ENCODE measurements at regions not wholly inside any gene's neighbourhood (a gene's known extent, or its start where the extent isn't known, plus 50 kb on each side); places are given as distances from the start of the nearest gene placed in this dataset.

- DNase-seq = no peak
These were observed 63.9 kb upstream of the SORCS3 start for GRCh38 chr10:104577163-104577562.

GRCh38 chr10:104577861-104578521, 63.1 kb upstream of the SORCS3 start:
- no peak for DNase-seq

- no peak for DNase-seq
These were observed 62.4 kb upstream of the SORCS3 start for GRCh38 chr10:104578671-104579070.

- no peak for DNase-seq
These were observed 62.0 kb upstream of the SORCS3 start for GRCh38 chr10:104579136-104579535.

- DNase-seq = no peak
These were observed 60.8 kb upstream of the SORCS3 start for GRCh38 chr10:104580321-104580720.

GRCh38 chr10:104580774-104581675, 60.1 kb upstream of the SORCS3 start:
- peak; percentile 49 for DNase-seq

GRCh38 chr10:104581884-104582601, 59.0 kb upstream of the SORCS3 start:
- DNase-seq = no peak

- no peak for DNase-seq
These were observed 58.5 kb upstream of the SORCS3 start for GRCh38 chr10:104582602-104582951.

GRCh38 chr10:104582966-104583365, 58.1 kb upstream of the SORCS3 start:
- DNase-seq = no peak

- no peak for DNase-seq
These were observed 56.5 kb upstream of the SORCS3 start for GRCh38 chr10:104584541-104584940.

GRCh38 chr10:104587751-104588150, 53.3 kb upstream of the SORCS3 start:
- no peak for DNase-seq

- DNase-seq = no peak
These were observed 51.7 kb upstream of the SORCS3 start for GRCh38 chr10:104589431-104589830.

- DNase-seq = no peak
These were observed 51.2 kb upstream of the SORCS3 start for GRCh38 chr10:104589871-104590270.

All from activated effector memory CD4-positive, alpha-beta T cell treated with Interleukin-2 at 50 U/mL for 16 hours (primary cell).